ENCODE measurements at regions not wholly inside any gene's neighbourhood (a gene's known extent, or its start where the extent isn't known, plus 50 kb on each side); places are given as distances from the start of the nearest gene placed in this dataset.

DNA sequence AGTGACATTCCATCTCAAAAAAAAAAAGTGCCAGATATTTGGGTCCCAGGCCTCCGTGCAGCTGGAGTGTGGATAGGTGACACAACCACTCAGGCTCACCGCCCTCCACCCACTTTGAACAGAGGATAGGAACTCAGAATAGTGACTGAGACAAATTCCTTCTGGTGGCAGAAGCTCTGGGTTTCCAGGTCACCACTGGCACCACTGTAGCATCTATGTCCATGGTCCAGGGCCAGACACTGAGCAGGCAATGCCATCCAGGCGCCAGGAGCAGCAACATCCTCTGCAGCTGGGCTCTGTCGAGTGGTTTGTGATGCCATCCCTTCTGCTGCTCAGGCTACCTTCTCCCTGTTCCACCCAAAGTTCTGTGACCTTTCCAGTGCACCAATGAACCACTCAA lies 81.5 kb upstream of the PTPRM start:
- no peak for DNase-seq

DNA sequence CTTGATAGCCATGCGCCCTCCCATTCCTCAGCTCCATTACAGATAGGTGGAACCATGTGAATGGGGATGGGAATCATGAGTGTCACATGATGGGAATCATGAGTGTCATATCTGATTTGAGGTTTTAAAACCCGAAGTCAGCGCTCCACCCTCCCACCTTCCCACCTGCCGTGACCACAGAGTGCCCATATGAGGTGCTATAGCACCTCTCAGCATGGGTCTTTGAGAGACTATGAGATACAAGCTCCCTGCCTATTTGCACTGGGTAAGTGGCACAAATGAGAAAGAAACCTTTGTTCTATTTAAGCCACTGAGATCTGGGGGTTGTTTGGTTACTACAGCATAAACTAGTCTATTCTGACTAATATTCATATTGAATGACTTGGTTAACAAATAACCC lies 78.5 kb upstream of the PTPRM start:
- no peak for DNase-seq

DNA sequence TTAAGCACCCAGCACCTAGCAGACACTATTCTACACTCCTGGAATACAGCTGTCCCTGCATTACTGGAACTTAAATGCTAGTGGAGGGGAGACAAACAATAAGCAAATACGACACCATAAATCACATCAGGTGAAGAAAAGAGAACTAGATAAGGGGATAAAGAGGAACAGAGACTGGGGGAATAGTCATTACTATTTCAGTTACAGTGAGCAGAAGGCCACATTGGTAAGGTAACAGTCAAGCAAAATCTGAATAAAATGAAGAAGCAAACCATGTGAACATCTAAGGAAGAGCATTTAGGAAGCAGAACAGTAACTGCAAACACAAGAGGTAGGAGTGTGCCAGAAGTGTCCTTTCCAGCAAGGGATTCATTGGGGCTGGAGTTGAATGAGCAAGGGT lies 77.0 kb upstream of the PTPRM start:
- no peak for DNase-seq

DNA sequence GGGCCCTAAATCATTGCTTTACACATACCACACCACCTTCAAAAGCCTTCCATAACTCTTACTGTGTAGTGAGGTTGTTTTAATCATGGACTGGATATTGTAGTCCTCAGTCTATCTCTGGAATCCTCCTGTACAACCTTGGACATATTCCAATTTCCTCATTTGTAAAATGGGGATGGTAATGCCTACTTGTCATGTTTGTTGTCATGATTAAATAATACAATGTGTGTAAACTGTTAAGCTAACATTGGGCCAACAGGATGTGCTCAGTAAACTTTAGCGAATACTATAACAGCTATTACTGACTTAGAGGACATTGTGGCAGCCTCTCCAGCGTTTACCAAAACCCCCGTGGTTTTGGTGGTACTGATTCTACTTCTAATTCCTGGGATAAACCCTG lies 74.7 kb upstream of the PTPRM start:
- no peak for DNase-seq

DNA sequence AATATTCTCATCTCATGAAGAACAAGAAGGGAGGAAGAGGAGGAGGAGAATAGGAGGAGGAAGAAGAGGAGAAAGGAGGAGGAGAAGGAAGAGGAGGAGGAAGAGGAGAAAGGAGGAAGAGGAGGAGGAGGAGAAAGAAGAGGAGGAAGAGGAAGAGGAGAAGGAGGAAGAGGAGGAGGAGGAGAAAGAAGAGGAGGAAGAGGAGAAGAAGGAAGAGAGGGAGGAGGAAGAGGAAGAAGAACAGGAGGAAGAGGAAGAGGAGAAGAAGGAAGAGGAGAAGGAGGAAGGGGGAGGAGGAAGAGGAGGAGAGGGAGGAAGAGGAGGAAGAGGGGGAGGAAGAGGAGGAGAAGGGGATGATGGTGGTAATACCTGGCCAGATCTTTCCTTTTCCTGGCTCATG lies 70.0 kb upstream of the PTPRM start:
- no peak for DNase-seq

DNA sequence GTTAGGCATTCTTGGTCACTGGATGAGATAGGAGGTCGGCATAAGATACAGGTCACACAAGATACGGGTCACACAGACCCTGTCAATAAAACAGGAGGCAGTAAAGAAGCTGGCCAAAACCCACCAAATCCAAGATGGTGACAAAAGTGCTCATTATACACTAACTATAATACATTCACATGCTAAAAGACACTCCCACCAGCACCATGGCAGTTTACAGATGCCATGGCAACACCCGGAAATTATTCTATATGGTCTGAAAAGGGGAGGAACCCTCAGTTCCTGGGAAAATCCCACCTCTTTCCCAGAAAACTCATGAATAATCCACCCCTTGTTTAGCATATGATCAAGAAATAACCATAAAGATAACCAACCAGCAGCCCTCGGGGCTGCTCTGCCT lies 56.0 kb upstream of the PTPRM start:
- no peak for DNase-seq

DNA sequence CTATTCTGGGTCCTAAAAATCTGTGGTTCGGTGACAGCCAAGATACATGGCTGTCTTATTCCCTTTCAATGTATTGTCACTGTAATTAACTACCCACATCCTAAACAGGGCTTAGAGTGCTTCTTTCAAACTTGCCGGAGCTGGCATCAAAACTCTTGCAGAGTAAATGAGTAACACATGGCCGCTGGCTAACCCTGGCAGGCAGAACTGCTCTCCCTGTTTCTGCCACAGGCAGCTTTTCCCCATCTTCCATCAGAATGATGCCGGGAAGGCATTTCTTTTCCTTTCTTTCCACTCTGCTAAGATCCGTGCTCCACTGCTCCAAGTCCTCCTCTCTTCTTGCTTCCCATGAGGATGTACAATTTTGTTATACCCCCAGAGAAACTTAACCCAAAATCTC lies 54.8 kb upstream of the PTPRM start:
- peak; percentile 35 for DNase-seq

DNA sequence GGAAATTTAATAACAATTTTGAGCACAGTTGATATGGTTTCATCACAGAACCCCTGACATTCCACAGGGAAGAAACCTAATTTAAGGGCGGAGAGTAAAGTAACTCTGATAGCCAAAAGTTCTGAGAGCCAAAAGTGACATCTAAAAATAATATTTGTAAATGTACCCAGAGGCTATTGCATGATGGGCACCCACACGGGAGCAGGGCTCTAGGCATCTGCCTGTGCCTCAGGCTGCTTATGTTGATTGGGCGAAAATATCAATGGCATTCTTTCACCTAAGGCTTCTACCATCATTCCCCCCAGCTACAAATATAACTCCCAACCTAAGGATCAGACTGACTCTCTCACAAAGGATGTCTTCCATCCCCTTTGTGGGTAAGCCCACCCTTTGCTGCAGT lies 54.1 kb upstream of the PTPRM start:
- no peak for DNase-seq

DNA sequence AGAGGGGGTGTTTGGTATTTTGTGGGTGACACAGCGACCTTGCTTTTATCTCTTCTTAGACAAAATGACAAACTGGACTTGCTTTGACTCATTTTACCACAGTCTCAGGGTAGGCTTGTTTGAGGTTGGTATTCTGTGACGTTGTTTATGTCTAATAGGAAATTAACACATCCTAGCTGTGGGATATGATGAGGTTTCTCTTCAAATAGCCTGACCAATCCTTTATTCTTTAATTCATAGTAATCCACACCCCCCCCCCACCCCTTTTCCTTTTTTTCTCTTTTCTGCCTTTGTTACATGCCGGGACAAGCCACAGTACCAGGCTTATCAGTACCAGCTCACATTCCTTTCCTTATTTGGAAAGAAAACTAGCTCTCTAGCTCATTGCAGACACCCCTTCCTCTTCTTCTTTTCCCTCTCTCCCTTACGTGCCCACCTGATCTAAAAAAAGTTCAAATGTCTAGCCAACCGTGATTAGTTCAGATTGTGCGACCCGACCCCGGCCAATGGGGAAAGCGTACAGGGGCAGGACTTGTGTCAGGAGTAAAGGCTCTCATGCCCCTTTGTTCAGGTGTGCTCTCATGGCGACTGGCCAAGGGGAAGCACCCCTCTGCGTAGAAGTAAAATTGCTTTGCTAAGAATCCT lies 52.2 kb upstream of the PTPRM start:
- no peak for DNase-seq

DNA sequence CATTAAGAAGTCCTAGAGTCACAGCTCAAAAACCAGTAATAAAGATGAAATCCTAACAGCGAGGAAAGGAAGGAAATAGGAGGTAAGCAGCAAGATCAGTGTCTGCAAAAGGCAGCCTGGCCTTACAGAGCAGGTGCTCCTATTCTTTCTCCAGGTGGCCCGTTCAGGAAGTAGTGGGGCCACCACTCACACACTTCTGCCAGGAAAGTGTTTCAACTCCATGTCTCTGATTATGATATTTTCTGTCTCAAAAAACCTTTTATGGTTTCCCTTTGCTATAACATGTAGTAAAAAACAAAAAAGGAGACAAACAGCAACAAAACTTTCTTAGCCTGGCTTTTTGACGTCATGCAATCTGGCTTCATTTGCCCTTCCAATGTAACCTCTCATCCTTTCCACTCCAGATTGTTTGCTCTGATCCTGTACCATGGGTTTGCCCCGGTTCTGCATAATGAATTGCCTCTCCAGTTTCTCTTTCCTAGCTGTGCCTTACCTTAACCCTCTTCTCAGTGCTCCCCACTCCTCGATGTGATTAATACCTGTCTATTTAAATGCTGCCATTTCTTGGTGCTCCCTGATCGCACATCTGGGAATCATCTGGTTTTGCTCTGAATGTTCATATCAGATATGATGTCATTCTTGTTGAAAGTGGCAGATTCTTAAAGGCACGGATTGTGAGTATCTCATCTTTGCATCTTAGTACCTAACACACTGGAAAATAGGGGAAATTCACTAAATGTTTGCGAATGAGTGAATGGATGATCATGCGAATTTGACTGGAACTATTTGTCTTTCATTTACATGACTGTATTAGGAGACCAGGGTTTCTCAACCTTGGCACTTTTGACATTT lies 50.6 kb upstream of the PTPRM start:
- DNase-seq: no peak
